Stimulated activated CD4-positive, alpha-beta T cell treated with anti-CD3 and anti-CD28 coated beads, TNF-alpha, amount 100 ng/mL, for 4 hours (primary cell): ENCODE measurements at regions not wholly inside any gene's neighbourhood (a gene's known extent, or its start where the extent isn't known, plus 50 kb on each side); places are given as distances from the start of the nearest gene placed in this dataset.

Source experiments
- DNase-seq, 3 experiments: peaks; one replicate each; pipeline ENCODE4 v3.0.0-alpha.2; 2020; ENCODE audit warnings: low read depth in 3 of 3

- no peak for DNase-seq
These were observed 304.9 kb upstream of the TCF21 start for GRCh38 chr6:133583907-133584427.

GRCh38 chr6:133584823-133585222, 304.1 kb upstream of the TCF21 start:
- no peak for DNase-seq

- DNase-seq: no peak
These were observed 302.9 kb upstream of the TCF21 start for GRCh38 chr6:133585978-133586377.

GRCh38 chr6:133587546-133588160, 301.3 kb upstream of the TCF21 start:
- no peak for DNase-seq

GRCh38 chr6:133590196-133590595, 298.7 kb upstream of the TCF21 start:
- DNase-seq: no peak

- no peak for DNase-seq
These were observed 298.1 kb upstream of the TCF21 start for GRCh38 chr6:133590814-133591213.

- DNase-seq: no peak
These were observed 297.6 kb upstream of the TCF21 start for GRCh38 chr6:133591275-133591674.

GRCh38 chr6:133594652-133595110, 294.2 kb upstream of the TCF21 start:
- DNase-seq: no peak

GRCh38 chr6:133595111-133595761, 293.7 kb upstream of the TCF21 start:
- no peak for DNase-seq

- no peak for DNase-seq
These were observed 282.1 kb upstream of the TCF21 start for GRCh38 chr6:133606852-133607251.

GRCh38 chr6:133608620-133609019, 280.3 kb upstream of the TCF21 start:
- no peak for DNase-seq

GRCh38 chr6:133609415-133610226, 279.3 kb upstream of the TCF21 start:
- no peak for DNase-seq

GRCh38 chr6:133610227-133610840, 278.6 kb upstream of the TCF21 start:
- no peak for DNase-seq

- no peak for DNase-seq
These were observed 277.9 kb upstream of the TCF21 start for GRCh38 chr6:133610971-133611370.

GRCh38 chr6:133612459-133612858, 276.5 kb upstream of the TCF21 start:
- DNase-seq: no peak

- DNase-seq: no peak
These were observed 275.7 kb upstream of the TCF21 start for GRCh38 chr6:133613211-133613610.

- DNase-seq: no peak
These were observed 267.2 kb upstream of the TCF21 start for GRCh38 chr6:133621751-133622150.

GRCh38 chr6:133623065-133623464, 265.8 kb upstream of the TCF21 start:
- DNase-seq: no peak

- DNase-seq: no peak
These were observed 265.3 kb upstream of the TCF21 start for GRCh38 chr6:133623621-133624020.

GRCh38 chr6:133626096-133626666, 262.7 kb upstream of the TCF21 start:
- no peak for DNase-seq

GRCh38 chr6:133629970-133630369, 258.9 kb upstream of the TCF21 start:
- DNase-seq: no peak

GRCh38 chr6:133630651-133631050, 258.3 kb upstream of the TCF21 start:
- no peak for DNase-seq
